ENCODE measurements at regions not wholly inside any gene's neighbourhood (a gene's known extent, or its start where the extent isn't known, plus 50 kb on each side); places are given as distances from the start of the nearest gene placed in this dataset.

GRCh38 chr21:35962917-35963316 lies 97.4 kb downstream of the SETD4 start:
- Histone ChIP-seq H3K4me3 (ENCODE audit: low read length) (no peak overlapping the region), H3K4me1 (ENCODE audit: control insufficient read depth, insufficient read depth, low read length) (no peaks in the 10 kb centered on the region), H3K27me3 (ENCODE audit: control insufficient read depth, insufficient read depth) (no peaks in the 10 kb centered on the region), H3K27ac (ENCODE audit: low read length) (no peak overlapping the region), H3K9me3 (ENCODE audit: control insufficient read depth, low read length) (no peaks in the 10 kb centered on the region)
- 84% methylated on average over 2 of the region's 2 CpGs for WGBS
- DNase-seq (no peak), ATAC-seq (no peak)
- intact Hi-C loops (cut with DNase I), result no loop called here

DNA sequence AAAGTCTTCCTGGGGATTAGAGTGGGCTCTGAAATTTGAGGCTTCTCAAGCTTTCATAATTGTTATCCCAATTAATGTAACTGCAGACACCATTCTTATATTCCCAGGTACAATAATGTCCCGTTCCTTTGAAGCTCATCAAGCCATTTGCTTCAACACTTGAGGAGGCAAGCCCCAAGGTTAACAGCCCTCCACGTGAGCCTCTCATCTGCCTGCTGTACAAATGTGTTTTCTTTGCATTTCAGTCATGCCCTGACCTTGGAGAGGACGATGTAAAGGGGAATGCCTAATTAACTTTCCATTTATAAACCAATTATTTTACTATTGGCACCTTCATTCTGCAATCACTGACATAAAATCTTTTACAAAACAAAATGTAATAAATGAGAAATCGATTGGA lies 106.3 kb downstream of the SETD4 start:
- no peaks in the 10 kb centered on the region for H3K27me3 ChIP-seq (ENCODE audit: control insufficient read depth, insufficient read depth)
- H3K4me3 ChIP-seq (ENCODE audit: low read length), result no peak overlapping the region
- intact Hi-C loops (cut with DNase I), result no loop called here
- 66% methylated on average over 4 of the region's 4 CpGs for WGBS
- no peak for DNase-seq
- no peak overlapping the region for H3K27ac ChIP-seq (ENCODE audit: low read length)
- no peaks in the 10 kb centered on the region for H3K4me1 ChIP-seq (ENCODE audit: control insufficient read depth, insufficient read depth, low read length)
- H3K9me3 ChIP-seq (ENCODE audit: control insufficient read depth, low read length), result no peaks in the 10 kb centered on the region
- ATAC-seq, result no peak

DNA sequence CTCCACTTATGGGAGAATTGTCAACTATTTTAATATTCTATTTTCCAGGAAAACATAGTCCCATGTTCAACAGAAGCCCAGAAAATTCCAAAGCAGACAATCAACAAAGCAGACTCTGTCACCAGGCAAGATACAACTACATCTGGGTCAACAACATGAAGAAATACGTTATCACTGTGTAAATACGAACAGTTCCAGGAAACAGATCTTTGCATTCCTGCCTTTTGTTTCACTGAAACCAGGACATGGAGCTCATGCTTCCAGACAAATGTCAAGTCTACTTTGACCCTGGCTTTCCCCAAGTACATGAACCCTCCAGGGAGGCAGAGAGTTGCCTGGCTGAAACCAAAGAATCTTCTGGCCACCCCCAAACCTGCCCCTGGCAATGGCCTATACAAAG lies 106.7 kb downstream of the SETD4 start:
- no peaks in the 10 kb centered on the region for H3K4me1 ChIP-seq (ENCODE audit: control insufficient read depth, insufficient read depth, low read length)
- WGBS, result 42% methylated on average over 2 of the region's 2 CpGs
- DNase-seq (no peak), ATAC-seq (no peak)
- intact Hi-C loops (cut with DNase I), result no loop called here
- no peak overlapping the region for H3K27ac ChIP-seq (ENCODE audit: low read length)
- H3K27me3 ChIP-seq (ENCODE audit: control insufficient read depth, insufficient read depth), result no peaks in the 10 kb centered on the region
- H3K9me3 ChIP-seq (ENCODE audit: control insufficient read depth, low read length), result no peaks in the 10 kb centered on the region
- H3K4me3 ChIP-seq (ENCODE audit: low read length), result no peak overlapping the region

- Histone ChIP-seq H3K9me3 (ENCODE audit: control insufficient read depth, low read length) (no peaks in the 10 kb centered on the region), H3K27me3 (ENCODE audit: control insufficient read depth, insufficient read depth) (no peaks in the 10 kb centered on the region), H3K4me1 (ENCODE audit: control insufficient read depth, insufficient read depth, low read length) (no peaks in the 10 kb centered on the region), H3K27ac (ENCODE audit: low read length) (no peak overlapping the region), H3K4me3 (ENCODE audit: low read length) (no peak overlapping the region)
- ATAC-seq, result no peak
- intact Hi-C loops (cut with DNase I), result no loop called here
- DNase-seq, result no peak
- 79% methylated on average over 2 of the region's 2 CpGs for WGBS
Observed at GRCh38 chr21:35952651-35953340, 107.5 kb downstream of the SETD4 start.

- intact Hi-C loops (cut with DNase I), result no loop called here
- Histone ChIP-seq H3K4me3 (ENCODE audit: low read length) (no peak overlapping the region), H3K9me3 (ENCODE audit: control insufficient read depth, low read length) (no peaks in the 10 kb centered on the region), H3K27me3 (ENCODE audit: control insufficient read depth, insufficient read depth) (no peaks in the 10 kb centered on the region), H3K4me1 (ENCODE audit: control insufficient read depth, insufficient read depth, low read length) (no peaks in the 10 kb centered on the region), H3K27ac (ENCODE audit: low read length) (no peak overlapping the region)
- no peak for ATAC-seq
- no peak for DNase-seq
- WGBS, result 83% methylated on average over 1 of the region's 1 CpG
Observed at GRCh38 chr21:35948982-35949381, 111.3 kb downstream of the SETD4 start.

DNA sequence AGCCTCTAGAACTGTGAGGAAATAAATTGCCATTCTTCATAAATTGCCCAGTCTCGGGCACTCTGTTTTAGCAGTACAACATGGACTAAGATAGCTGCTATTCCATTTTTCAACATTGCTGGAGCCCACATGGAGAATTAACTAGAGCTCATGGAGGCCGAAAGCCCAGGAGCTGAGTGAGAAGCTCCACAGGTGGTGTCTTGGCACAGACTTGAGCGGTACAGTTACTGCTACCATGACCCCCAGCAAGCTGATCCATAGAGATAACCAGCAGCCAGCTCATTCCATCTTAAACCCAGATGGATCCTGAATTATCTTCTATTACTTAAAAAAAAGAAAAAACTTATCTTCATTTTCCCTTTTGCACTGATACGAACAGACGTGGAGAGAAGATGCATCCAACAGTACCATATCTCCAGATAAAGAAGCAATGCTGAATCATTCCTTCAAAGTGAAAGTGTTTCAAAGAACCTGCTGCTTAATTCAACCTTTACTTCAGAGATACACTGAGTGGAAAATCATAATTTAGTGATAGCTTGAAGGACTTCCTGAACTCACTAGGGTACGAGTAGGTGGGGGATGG lies 115.1 kb downstream of the SETD4 start:
- Histone ChIP-seq H3K27me3 (ENCODE audit: control insufficient read depth, insufficient read depth) (no peaks in the 10 kb centered on the region), H3K27ac (ENCODE audit: low read length) (no peak overlapping the region), H3K9me3 (ENCODE audit: control insufficient read depth, low read length) (no peaks in the 10 kb centered on the region), H3K4me1 (ENCODE audit: control insufficient read depth, insufficient read depth, low read length) (no peaks in the 10 kb centered on the region), H3K4me3 (ENCODE audit: low read length) (no peak overlapping the region)
- no peak for ATAC-seq
- 62% methylated on average over 6 of the region's 6 CpGs for WGBS
- DNase-seq, result no peak
- intact Hi-C loops (cut with DNase I), result no loop called here

DNA sequence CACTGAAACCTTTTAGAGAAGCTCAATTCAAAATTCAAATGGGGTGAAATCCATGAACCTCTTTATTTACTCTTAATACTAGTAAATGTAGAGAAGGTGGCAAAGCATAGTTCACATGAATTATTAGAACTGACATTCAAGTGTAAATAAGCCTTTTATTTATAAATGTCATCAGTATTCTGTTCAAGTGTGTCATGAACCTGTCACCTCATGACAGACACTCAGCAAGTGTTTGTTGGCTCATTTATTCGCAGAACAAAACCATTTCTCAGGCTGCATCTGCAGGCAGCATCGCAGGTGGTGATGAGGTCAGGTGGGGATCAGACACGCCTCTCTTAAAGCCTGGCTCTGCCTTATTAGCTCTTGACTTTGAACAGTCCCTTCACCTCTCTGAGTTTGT lies 116.6 kb downstream of the SETD4 start:
- H3K27me3 ChIP-seq (ENCODE audit: control insufficient read depth, insufficient read depth), result no peaks in the 10 kb centered on the region
- 70% methylated on average over 3 of the region's 3 CpGs for WGBS
- H3K9me3 ChIP-seq (ENCODE audit: control insufficient read depth, low read length), result no peaks in the 10 kb centered on the region
- H3K4me3 ChIP-seq (ENCODE audit: low read length), result no peak overlapping the region
- DNase-seq (no peak), ATAC-seq (no peak)
- no peaks in the 10 kb centered on the region for H3K4me1 ChIP-seq (ENCODE audit: control insufficient read depth, insufficient read depth, low read length)
- no peak overlapping the region for H3K27ac ChIP-seq (ENCODE audit: low read length)
- intact Hi-C loops (cut with DNase I), result loop anchor here in 2 of 4 donors (5.0 kb wide), 1 partner anchor 1196 kb away; no protein-coding TSS in a partner anchor

DNA sequence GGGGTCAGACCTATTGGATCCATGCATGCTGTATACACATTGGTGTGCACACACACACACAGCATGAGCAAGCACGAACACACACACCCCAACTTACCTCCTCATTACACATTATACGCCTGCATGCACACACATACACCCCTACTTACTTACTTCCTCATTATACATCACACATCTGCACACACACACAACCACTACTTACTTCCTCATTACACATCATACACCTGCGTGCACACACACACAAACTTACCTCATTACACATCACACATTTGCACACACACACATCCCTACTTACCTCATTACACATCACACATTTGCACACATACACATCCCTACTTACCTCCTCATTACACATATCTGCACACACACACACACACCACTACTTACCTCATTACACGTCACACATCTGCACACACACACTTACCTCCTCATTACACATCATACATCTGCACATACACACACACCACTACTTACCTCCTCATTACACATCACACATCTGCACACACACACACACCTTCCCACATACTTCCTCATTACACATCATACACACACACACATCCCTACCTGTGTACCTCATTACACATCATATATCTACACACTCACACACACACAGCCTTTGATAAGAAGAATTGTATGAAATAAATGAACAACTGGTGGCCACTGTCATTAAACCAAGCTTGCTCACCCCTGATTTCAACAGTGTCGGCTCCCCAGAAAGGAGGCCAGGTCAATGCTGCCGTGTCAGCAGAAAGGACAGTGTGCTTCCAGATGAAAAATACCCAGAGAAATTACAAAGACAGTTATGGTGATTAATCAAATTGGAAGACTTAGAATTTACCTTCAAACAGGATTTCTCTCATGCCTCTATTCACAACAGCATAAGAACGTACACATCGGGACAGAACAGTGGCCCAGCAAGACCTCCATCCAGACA lies 117.8 kb downstream of the SETD4 start:
- no peak for ATAC-seq
- Histone ChIP-seq H3K4me3 (ENCODE audit: low read length) (no peak overlapping the region), H3K9me3 (ENCODE audit: control insufficient read depth, low read length) (no peaks in the 10 kb centered on the region), H3K27ac (ENCODE audit: low read length) (no peak overlapping the region), H3K4me1 (ENCODE audit: control insufficient read depth, insufficient read depth, low read length) (no peaks in the 10 kb centered on the region), H3K27me3 (ENCODE audit: control insufficient read depth, insufficient read depth) (no peaks in the 10 kb centered on the region)
- intact Hi-C loops (cut with DNase I), result loop anchor here in 2 of 4 donors (5.0 kb wide), 1 partner anchor 1195 kb away; no protein-coding TSS in a partner anchor
- no peak for DNase-seq
- 83% methylated on average over 8 of the region's 8 CpGs for WGBS

DNA sequence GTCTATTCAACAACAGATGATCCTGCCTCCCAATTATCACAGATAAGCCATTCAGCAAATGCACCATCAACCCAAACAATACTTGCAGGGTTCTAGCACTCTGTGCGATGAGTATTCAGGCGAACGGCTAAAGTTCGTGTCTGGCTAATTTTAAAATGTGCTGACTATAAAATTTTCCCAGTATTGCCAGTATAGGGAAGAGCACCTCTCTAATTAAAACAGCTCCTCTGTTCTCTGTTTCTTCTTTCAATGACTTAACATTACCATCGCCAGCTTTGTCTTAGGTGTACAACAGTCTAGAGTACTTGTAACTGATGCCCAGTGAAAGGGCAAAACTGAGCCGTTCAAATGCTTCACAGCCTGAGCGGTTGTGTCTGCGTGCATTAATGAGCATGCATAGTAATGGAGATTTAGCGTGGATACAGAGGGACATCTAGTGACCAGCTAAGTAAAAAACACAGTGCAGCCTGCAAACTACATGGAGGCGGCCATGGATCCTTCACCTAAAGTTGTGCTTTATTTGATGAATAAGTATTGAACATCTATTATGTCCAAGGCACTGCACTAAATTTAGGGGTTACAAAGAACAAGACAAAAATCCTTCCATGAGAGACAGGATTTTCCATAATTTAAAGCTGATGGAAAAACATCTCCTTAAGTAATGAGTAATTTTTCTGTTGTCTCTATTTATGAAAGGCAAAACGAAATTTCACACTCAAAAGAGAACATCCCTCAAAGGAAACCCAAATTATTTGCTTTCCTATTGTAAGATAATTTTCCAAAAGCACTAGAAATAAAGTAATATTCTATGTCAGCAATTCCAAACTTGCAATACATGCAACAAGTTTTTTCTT lies 120.0 kb downstream of the SETD4 start:
- peak; percentile 95 to 96 for ATAC-seq
- intact Hi-C loops (cut with DNase I), result loop anchor here in 2 of 4 donors (5.0 kb wide), 1 partner anchor 1193 kb away; no protein-coding TSS in a partner anchor
- DNase-seq, result peak in 2 of 3 donors; percentile 22 to 50
- Histone ChIP-seq H3K9me3 (ENCODE audit: control insufficient read depth, low read length) (no peaks in the 10 kb centered on the region), H3K4me1 (ENCODE audit: control insufficient read depth, insufficient read depth, low read length) (no peaks in the 10 kb centered on the region), H3K27ac (ENCODE audit: low read length) (no peak overlapping the region), H3K27me3 (ENCODE audit: control insufficient read depth, insufficient read depth) (no peaks in the 10 kb centered on the region), H3K4me3 (ENCODE audit: low read length) (no peak overlapping the region)
- 23% methylated on average over 11 of the region's 11 CpGs for WGBS

- Histone ChIP-seq H3K4me3 (ENCODE audit: low read length) (no peak overlapping the region), H3K27ac (ENCODE audit: low read length) (no peak overlapping the region), H3K9me3 (ENCODE audit: control insufficient read depth, low read length) (no peaks in the 10 kb centered on the region), H3K4me1 (ENCODE audit: control insufficient read depth, insufficient read depth, low read length) (no peaks in the 10 kb centered on the region), H3K27me3 (ENCODE audit: control insufficient read depth, insufficient read depth) (no peaks in the 10 kb centered on the region)
- WGBS, result 91% methylated on average over 2 of the region's 2 CpGs
- ATAC-seq (no peak), DNase-seq (no peak)
- intact Hi-C loops (cut with DNase I), result no loop called here
Observed at GRCh38 chr21:35938446-35938845, 121.9 kb downstream of the SETD4 start.
